Mesenchymal stem cell (in vitro differentiated cells and primary cell): ENCODE measurements at regions not wholly inside any gene's neighbourhood (a gene's known extent, or its start where the extent isn't known, plus 50 kb on each side); places are given as distances from the start of the nearest gene placed in this dataset.

Experiments used
- DNase-seq: peaks from one replicate; pipeline ENCODE4 v3.0.0-alpha.2; 2013
- H2AFZ ChIP-seq: one replicate; pipeline ENCODE4 v1.6.1; 2013; ENCODE audit warnings: low read depth, mild to moderate bottlenecking, control low read depth, inconsistent platforms, low read length, moderate library complexity
- H2AK5ac ChIP-seq: 2 replicates; pipeline ENCODE4 v1.6.1; 2013; ENCODE audit warnings: low read length, moderate library complexity, mild to moderate bottlenecking, inconsistent platforms; ENCODE audit not compliant: severe bottlenecking
- H2BK120ac ChIP-seq: one replicate; pipeline ENCODE4 v1.6.1; 2013; ENCODE audit warnings: low read depth, mild to moderate bottlenecking, inconsistent platforms, low read length, moderate library complexity
- H2BK12ac ChIP-seq, 2 experiments: one replicate each; pipeline ENCODE4 v1.6.1; 2013; ENCODE audit warnings: inconsistent platforms in 2 of 2, low read length in 2 of 2, mild to moderate bottlenecking in 2 of 2, moderate library complexity in 2 of 2, control low read depth in 1 of 2
- H2BK15ac ChIP-seq: one replicate; pipeline ENCODE4 v1.6.1; 2013; ENCODE audit warnings: mild to moderate bottlenecking, low read depth, inconsistent platforms; ENCODE audit not compliant: poor library complexity, severe bottlenecking
- H2BK5ac ChIP-seq: 2 replicates; pipeline ENCODE4 v1.6.1; 2013; ENCODE audit warnings: low read depth, mild to moderate bottlenecking, low read length, control low read depth, inconsistent platforms; ENCODE audit not compliant: poor library complexity, severe bottlenecking
- H3K14ac ChIP-seq, 2 experiments: one replicate each; pipeline ENCODE4 v1.6.1; 2013; ENCODE audit warnings: inconsistent platforms in 2 of 2, low read length in 2 of 2, control low read depth in 1 of 2, mild to moderate bottlenecking in 1 of 2, moderate library complexity in 1 of 2
- H3K18ac ChIP-seq, 2 experiments: one replicate each; pipeline ENCODE4 v1.6.1; 2013; ENCODE audit warnings: inconsistent platforms in 2 of 2, low read length in 2 of 2, control low read depth in 1 of 2, low read depth in 1 of 2, mild to moderate bottlenecking in 1 of 2
- H3K23ac ChIP-seq, 2 experiments: one replicate each; pipeline ENCODE4 v1.6.1; 2013; ENCODE audit warnings: inconsistent platforms in 2 of 2, low read length in 2 of 2, mild to moderate bottlenecking in 2 of 2, moderate library complexity in 2 of 2, control low read depth in 1 of 2
- H3K27ac ChIP-seq: 2 replicates; pipeline ENCODE4 v1.5.1; 2013; ENCODE audit warnings: mild to moderate bottlenecking, moderate library complexity, low read length, control low read depth, inconsistent platforms; ENCODE audit not compliant: poor library complexity, severe bottlenecking
- H3K27me3 ChIP-seq, 2 experiments: 2 replicates each; pipeline versions ENCODE4 v1.6.1 to v1.7.0; 2013; ENCODE audit warnings: low read length in 2 of 2, mild to moderate bottlenecking in 2 of 2, moderate library complexity in 2 of 2, control low read depth in 1 of 2, inconsistent platforms in 1 of 2; ENCODE audit not compliant: control insufficient read depth in 1 of 2, insufficient read depth in 1 of 2
- H3K36me3 ChIP-seq, 2 experiments: 2 replicates each; pipeline versions ENCODE4 v1.6.1 to v1.7.0; 2013; ENCODE audit warnings: low read length in 2 of 2, control low read depth in 1 of 2, inconsistent platforms in 1 of 2, low read depth in 1 of 2, mild to moderate bottlenecking in 1 of 2; ENCODE audit not compliant: insufficient read depth in 2 of 2, control insufficient read depth in 1 of 2
- H3K4ac ChIP-seq, 2 experiments: one replicate each; pipeline ENCODE4 v1.6.1; 2013; ENCODE audit warnings: inconsistent platforms in 2 of 2, low read length in 2 of 2, mild to moderate bottlenecking in 2 of 2, moderate library complexity in 2 of 2, control low read depth in 1 of 2, low read depth in 1 of 2
- H3K4me1 ChIP-seq: 2 replicates; pipeline ENCODE4 v1.6.1; 2013; ENCODE audit warnings: low read depth, low read length, control low read depth; ENCODE audit not compliant: control insufficient read depth, insufficient read depth
- H3K4me2 ChIP-seq: 2 replicates; pipeline ENCODE4 v1.6.1; 2013; ENCODE audit warnings: low read length, mild to moderate bottlenecking, inconsistent platforms; ENCODE audit not compliant: poor library complexity, severe bottlenecking
- H3K4me3 ChIP-seq, 2 experiments: 2 replicates each; pipeline versions ENCODE4 v1.5.1 to v1.7.0; 2013; ENCODE audit warnings: low read length in 2 of 2, mild to moderate bottlenecking in 2 of 2, control low read depth in 1 of 2, low read depth in 1 of 2; ENCODE audit not compliant: insufficient read depth in 1 of 2
- H3K79me1 ChIP-seq: replicated peaks from 2 replicates; pipeline ENCODE4 v1.6.1; 2013; ENCODE audit warnings: mild to moderate bottlenecking, control low read depth, low read length, inconsistent platforms; ENCODE audit not compliant: poor library complexity, severe bottlenecking
- H3K9ac ChIP-seq: 2 replicates; pipeline ENCODE4 v1.7.0; 2013; ENCODE audit warnings: mild to moderate bottlenecking, low read length, moderate library complexity
- H3K9me3 ChIP-seq: 2 replicates; pipeline ENCODE4 v1.7.0; 2013; ENCODE audit warnings: mild to moderate bottlenecking, low read length; ENCODE audit not compliant: control insufficient read depth
- H4K8ac ChIP-seq: one replicate; pipeline ENCODE4 v1.6.1; 2013; ENCODE audit warnings: inconsistent platforms, mild to moderate bottlenecking, low read length, moderate library complexity
- H4K91ac ChIP-seq: one replicate; pipeline ENCODE4 v1.6.1; 2013; ENCODE audit warnings: mild to moderate bottlenecking, low read length, inconsistent platforms
- WGBS: methylation state at CpG from one replicate; pipeline ENCODE4 v1.1.7; 2013; ENCODE audit warnings: mixed read lengths; 5-methylcytosine and 5-hydroxymethylcytosine counted together

DNA sequence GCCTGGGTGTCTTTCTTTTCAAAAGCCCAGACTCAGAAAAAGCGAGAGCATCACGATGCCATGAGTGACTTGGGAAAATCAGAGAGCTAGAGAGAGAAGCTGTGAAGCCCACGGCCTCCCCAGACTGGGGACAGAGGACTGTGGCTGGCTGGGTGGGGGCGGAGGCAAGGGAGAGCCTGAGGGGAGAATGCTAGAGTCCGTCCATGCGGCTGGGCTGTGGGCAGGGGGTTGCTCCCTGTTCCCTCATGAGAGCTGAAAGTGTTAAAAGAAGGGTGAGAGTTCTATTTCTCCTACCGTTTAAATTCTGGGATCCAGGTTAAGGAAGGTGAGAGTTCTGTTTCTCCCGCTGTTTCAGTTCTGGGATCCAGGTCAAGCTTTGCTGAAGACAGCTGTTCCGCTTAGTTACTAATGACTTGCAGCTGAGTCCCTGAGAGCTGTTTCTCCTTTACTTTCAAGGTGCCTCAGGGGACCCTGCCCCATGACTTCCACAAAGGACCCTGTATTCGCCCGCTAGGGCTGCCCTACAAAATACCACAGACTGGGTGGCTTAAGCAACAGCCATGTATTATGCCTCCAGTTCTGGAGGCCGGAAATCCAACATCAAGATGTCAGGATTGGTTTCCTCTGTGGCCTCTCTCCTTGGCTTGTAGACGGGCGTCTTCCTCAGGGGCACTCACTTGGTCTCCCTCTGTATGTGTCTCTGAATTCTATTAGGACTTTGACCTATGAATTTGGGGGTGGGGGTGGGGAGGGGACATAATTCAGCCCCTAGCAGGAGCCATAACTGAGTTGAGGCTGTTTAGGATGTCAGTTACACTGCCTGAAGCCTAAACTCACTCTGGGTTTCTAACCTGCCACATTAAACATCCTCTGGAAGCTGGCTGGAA is 127.0 kb downstream of the PXDC1 start:
- WGBS = 77% methylated on average over 14 of the region's 14 CpGs
- no peaks in the 10 kb centered on the region for H3K4me1 ChIP-seq

GRCh38 chr6:3623451-3624249 is 127.9 kb downstream of the PXDC1 start:
- DNase-seq = no peak
- H3K4ac ChIP-seq = no peak overlapping the region
- H3K27ac ChIP-seq = no peak overlapping the region
- H4K91ac ChIP-seq = no peak overlapping the region
- no peaks in the 10 kb centered on the region for H3K9me3 ChIP-seq
- no peak overlapping the region for H3K14ac ChIP-seq
- no peak overlapping the region for H2BK12ac ChIP-seq
- H3K4me3 ChIP-seq = no peak overlapping the region
- no peak overlapping the region for H2BK5ac ChIP-seq
- no peak overlapping the region for H3K18ac ChIP-seq
- no peak overlapping the region for H2AFZ ChIP-seq
- H2AK5ac ChIP-seq = no peak overlapping the region
- H3K4me2 ChIP-seq = no peak overlapping the region
- peaks cover 18 to 37% of the 10 kb centered on the region in 2 experiments for H3K27me3 ChIP-seq
- no peaks in the 10 kb centered on the region for H3K4me1 ChIP-seq
- H3K36me3 ChIP-seq = no peaks in the 10 kb centered on the region
- H3K79me1 ChIP-seq = no peaks in the 10 kb centered on the region
- H4K8ac ChIP-seq = no peak overlapping the region
- H3K9ac ChIP-seq = no peak overlapping the region
- H2BK15ac ChIP-seq = no peak overlapping the region
- no peak overlapping the region for H2BK120ac ChIP-seq
- 92% methylated on average over 28 of the region's 28 CpGs for WGBS
- H3K23ac ChIP-seq = no peak overlapping the region

More for the DNA sequence above, 127.0 kb downstream of the PXDC1 start:
- DNase-seq = no peak
- Histone ChIP-seq H3K9ac (no peak overlapping the region), H3K23ac (no peak overlapping the region), H4K91ac (no peak overlapping the region), H2BK12ac (no peak overlapping the region), H3K9me3 (no peaks in the 10 kb centered on the region), H2BK120ac (no peak overlapping the region), H3K27me3 (peaks cover 18 to 37% of the 10 kb centered on the region in 2 experiments), H2BK15ac (no peak overlapping the region), H3K4ac (no peak overlapping the region), H2AFZ (no peak overlapping the region), H3K79me1 (no peaks in the 10 kb centered on the region), H3K36me3 (no peaks in the 10 kb centered on the region), H3K4me3 (no peak overlapping the region), H2AK5ac (no peak overlapping the region), H3K4me2 (no peak overlapping the region), H4K8ac (no peak overlapping the region), H2BK5ac (no peak overlapping the region), H3K18ac (no peak overlapping the region), H3K27ac (no peak overlapping the region), H3K14ac (no peak overlapping the region)

DNA sequence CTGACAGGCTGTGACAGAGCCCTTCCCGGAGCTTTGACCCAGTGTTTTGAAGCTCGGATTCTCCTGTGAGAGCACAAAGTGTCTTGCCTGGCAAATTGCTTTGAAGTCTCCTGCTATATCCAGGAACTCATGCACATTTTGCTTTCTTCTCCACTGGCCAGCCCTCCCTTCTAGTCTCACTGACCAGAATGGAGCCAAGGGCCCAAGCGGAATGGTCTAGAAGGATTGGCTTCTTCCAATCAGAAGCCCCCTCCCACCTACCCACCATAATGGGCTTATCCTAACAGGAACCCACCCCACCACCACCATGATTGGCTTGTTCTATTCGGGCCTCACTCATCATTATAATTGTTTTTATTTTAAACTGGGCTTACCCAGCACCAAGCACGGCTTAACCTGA is 130.1 kb downstream of the PXDC1 start:
- Histone ChIP-seq H3K36me3 (no peaks in the 10 kb centered on the region), H3K4ac (no peak overlapping the region), H3K18ac (no peak overlapping the region), H2AK5ac (no peak overlapping the region), H3K23ac (no peak overlapping the region), H2BK5ac (no peak overlapping the region), H3K4me2 (no peak overlapping the region), H3K79me1 (no peaks in the 10 kb centered on the region), H3K9ac (no peak overlapping the region), H3K27me3 (peaks cover 13 to 25% of the 10 kb centered on the region in 2 experiments), H3K4me3 (no peak overlapping the region), H2AFZ (no peak overlapping the region), H3K14ac (no peak overlapping the region), H2BK12ac (no peak overlapping the region), H3K27ac (no peak overlapping the region), H2BK15ac (no peak overlapping the region), H4K91ac (no peak overlapping the region), H2BK120ac (no peak overlapping the region), H3K4me1 (peaks cover 3% of the 10 kb centered on the region), H3K9me3 (no peaks in the 10 kb centered on the region), H4K8ac (no peak overlapping the region)
- DNase-seq = no peak
- 96% methylated on average over 3 of the region's 5 CpGs for WGBS

DNA sequence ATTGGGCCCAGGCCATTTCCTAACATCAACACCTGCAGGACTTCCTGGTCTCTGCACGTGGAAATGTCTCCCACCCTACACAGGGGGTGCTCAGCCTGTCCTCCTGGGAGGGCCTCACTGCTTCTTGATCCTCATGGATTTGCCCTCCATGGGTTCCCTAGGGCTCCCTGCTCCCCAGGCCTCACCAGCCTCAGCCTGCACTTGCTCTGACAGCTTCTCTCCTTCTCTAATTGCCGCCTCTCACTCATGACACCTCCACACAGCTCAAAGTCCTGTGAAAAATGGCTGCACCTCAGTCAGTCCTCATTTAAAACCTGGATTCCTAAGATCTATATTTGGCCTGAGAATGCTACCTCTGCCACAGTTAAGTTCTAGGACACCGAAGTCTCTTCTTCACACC is 130.6 kb downstream of the PXDC1 start:
- Histone ChIP-seq H3K18ac (no peak overlapping the region), H3K27me3 (peaks cover 12 to 23% of the 10 kb centered on the region in 2 experiments), H3K4me2 (no peak overlapping the region), H3K79me1 (no peaks in the 10 kb centered on the region), H2AFZ (no peak overlapping the region), H3K9ac (no peak overlapping the region), H3K14ac (no peak overlapping the region), H3K4ac (no peak overlapping the region), H2AK5ac (no peak overlapping the region), H3K36me3 (no peaks in the 10 kb centered on the region), H4K91ac (no peak overlapping the region), H3K9me3 (no peaks in the 10 kb centered on the region), H3K27ac (no peak overlapping the region), H2BK15ac (no peak overlapping the region), H2BK120ac (no peak overlapping the region), H3K4me1 (peaks cover 3% of the 10 kb centered on the region), H2BK12ac (no peak overlapping the region), H4K8ac (no peak overlapping the region), H3K4me3 (no peak overlapping the region), H2BK5ac (no peak overlapping the region), H3K23ac (no peak overlapping the region)
- no peak for DNase-seq
- 97% methylated on average over 3 of the region's 3 CpGs for WGBS
